GM21825 (cell line): ENCODE measurements at regions not wholly inside any gene's neighbourhood (a gene's known extent, or its start where the extent isn't known, plus 50 kb on each side); places are given as distances from the start of the nearest gene placed in this dataset.
"Not testable (repeated sequence)": the region's sequence is repeated elsewhere in the genome, so short reads cannot be mapped to it uniquely, and the experiment has no call there.

Experiments
- ATAC-seq: cut with Tn5 transposase; IDR thresholded peaks from one replicate; pipeline ENCODE4 v1.9.1; 2021; ENCODE audit warnings: mild to moderate bottlenecking, moderate library complexity; ENCODE audit not compliant: unreplicated experiment

DNA sequence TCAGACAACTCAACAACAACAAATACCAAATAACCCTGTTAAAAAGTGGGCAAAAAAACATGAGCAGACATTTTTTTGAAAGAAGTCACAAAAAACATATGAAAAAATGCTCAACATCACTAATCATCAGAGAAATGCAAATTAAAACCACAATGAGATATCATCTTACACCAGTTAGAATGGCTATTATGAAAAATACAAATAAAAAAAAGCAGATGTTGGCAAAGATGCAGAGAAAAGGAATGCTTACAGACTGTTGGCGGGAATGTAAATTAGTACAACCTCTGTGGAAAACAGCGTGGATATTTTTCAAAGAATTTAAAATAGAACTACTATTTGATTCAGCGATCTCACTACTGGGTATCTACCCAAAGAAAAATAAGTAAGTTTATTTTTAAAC lies 114.0 kb downstream of the SLC38A4 start:
- ATAC-seq: no peak

DNA sequence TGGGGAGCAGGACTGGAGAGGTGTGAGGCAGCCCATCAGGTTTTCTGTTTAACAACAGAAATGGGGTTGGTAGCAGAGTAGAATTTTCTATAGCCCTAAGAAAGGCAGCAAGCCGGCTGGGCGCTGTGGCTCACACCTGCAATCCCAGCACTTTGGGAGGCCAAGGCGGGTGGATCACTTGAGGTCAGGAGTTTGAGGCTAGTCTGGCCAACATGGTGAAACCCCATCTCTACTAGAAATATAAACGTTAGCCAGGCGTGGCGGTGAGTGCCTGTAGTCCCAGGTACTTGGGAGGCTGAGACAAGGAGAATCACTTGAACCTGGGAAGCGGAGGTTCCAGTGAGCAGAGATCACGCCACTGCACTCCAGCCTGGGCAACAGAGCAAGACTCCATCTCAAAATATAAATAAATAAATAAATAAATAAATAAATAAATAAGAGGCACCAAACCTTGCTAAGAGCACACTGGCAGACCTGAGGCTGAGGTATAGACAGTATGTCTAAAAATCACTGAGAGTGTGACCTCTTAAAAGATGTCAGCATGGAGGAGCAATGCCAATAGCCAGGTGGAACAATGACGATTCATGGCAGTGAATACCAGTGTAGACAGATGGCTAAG lies 115.6 kb downstream of the SLC38A4 start:
- no peak for ATAC-seq

DNA sequence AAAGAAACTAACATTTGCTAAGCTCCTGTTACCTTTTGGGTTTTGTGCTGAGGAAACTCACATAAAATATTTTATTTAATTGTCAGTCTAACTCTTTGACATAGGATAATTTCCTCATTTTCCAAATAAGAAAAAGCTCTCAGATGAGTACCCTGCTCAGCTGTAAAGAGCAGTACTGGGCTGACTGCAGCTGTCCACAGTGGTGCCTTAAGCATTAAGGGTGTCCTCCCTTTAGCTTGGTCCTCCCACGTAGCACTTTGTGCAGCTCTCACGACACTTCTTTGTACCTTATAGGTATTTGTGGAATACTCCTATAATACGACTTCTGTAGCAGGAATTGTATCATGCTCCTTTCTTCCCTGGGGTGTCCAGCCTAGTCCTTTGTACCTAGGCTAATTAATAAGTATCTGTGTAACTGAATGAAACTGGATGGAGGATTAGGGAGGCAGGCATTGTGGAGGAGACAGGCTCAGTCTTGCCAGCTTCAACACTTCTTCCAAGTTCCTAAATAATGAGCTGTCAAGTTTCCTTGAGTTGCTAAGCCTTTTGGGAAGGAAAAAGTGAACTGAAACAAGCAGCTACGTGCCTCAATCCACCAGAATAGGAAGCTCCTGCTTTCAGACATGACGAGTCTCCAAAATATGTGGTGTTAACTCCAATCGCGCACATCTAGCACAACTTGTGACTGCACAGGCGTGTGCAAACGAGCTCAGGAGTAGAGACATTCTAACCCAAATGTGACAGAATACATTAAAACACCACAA lies 123.0 kb downstream of the SLC38A4 start:
- ATAC-seq: no peak

DNA sequence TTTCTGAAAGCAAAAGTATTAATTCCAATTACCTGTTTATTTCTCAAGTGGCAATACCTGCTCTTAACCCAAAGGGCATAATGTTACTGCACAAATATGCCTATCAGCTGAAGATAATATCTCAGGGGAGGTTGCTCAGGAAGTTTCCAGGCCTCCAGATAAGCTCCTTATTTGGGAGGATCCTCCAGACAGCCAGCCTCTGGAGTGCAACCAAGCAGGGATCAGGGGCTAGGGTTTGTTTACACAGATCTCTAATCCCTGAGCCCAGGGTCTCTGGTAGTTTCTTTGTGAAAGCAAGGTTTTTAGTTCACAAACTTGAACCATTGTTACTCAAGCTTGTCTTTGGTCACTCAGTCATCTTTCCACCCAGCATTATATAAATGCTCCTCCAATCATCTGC lies 124.4 kb downstream of the SLC38A4 start:
- no peak for ATAC-seq

DNA sequence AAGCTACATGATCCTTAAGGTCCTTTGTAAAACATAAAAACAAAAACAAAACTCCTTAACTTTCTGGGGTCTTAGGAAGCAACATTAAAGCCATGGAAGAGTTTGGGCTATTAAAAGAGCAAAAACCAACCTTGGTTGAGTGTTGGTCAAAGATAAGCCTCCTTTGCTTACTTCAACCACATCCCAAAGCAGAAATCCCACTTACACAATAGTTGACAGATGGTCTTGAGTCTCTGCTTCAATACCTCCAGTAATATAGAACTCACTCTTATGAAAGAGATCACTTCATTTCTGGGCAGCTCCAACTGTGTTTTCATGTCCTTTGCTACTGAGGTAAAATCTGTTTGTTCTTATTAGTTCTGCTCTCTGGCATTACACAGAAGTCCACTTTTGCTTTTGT lies 125.8 kb downstream of the SLC38A4 start:
- no peak for ATAC-seq

DNA sequence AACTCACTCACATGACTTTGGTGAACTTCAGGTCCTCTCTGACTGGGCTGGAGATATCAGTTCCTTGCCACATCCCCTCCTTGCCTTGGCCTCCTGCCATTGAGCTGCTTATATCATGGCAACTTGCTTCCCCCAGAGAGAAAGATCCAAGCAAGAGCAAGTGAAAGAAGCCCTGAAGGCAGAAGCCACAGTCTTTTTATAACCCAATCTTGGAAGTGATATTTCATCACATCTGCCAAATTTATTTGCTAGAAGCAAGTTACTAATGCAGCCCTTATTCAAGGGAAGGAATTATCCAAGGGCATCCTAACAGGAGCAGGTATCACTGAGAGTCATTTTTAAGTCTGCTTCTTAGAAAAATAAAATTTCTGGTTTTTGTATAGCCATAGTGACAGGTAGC lies 127.8 kb downstream of the SLC38A4 start:
- ATAC-seq: no peak

DNA sequence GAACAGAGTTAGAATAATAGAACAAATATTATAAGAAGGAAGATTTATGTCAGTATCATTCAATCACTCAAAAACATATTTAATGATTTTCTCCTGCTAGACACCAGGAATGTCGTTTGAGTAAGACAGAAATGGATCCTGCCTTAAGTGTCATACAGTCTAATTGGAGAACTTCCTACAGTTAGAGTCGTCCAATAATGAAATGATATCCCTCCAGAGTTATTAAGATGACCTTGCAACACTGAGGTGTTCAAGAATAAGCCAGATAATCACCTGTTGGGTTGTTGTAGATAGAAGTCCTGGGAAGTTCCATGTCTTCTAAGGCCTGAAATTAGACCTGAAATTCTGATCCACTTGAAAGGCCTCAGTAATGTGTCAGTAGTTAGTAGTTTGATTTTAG lies 132.3 kb downstream of the SLC38A4 start:
- no peak for ATAC-seq

DNA sequence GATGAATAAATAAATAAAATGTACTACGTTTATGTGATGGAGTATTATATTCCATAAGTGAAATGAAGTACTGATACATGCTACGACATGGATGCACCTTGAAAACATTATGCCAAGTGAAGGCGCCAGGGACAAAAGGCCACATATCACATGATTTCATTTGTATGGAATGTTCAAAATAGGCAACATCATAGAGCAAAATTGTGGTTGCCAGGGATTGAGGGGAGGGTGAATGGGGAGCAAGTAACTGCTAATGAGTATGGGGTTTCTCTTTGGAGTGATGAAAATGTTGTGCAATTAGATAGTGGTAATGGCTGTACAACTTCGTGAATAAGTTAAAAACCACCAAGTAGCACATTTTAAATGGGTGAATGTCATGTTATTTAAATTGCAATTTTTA lies 132.8 kb downstream of the SLC38A4 start:
- no peak for ATAC-seq

DNA sequence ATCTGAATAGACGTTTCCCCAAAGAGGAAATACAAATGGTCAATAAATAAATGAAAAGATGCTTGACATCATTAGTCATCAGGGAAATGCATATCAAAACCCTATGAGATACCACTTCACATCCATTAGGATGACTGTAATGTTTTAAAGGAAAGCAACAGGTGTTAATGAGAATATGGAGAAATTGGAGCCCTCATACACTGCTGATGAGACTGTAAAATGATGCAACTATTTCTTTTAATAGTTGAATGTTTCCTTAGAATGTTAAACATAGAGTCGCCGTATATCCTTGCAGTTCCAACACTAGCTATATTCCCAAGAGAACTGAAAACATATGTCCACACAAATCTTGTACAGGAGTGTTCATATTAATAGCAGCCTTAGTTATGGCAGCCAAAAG lies 133.2 kb downstream of the SLC38A4 start:
- ATAC-seq: no peak

DNA sequence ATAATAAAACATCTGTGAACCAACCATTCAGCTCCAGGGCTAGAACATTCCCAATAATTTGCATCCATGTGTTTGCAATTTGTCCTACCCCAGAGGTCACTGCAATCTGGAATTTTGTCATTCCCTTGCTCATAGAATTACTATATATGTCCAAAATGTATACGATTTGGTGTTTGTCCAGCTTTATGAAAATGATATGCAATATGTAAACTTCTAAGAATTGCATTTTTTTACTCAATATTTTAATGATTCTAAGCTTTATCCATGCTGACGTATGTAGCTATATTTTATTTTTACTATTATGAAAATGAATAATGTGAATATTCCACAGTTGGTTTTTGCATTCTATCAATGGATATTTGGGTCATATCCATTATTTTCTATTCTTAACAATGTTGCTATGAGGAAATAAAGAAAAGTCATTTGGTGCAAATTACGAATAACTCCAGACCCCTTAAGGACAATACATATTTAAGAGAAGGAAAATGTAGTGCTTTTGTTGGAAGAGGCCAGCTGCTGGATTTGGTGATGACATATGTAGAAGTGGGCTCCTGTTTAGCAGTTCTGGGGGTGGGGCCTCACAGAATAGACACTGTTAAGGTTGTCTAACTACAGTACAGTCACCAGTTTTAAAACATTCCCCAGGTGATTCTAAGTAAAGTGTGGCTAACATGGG lies 139.4 kb downstream of the SLC38A4 start:
- no peak for ATAC-seq

DNA sequence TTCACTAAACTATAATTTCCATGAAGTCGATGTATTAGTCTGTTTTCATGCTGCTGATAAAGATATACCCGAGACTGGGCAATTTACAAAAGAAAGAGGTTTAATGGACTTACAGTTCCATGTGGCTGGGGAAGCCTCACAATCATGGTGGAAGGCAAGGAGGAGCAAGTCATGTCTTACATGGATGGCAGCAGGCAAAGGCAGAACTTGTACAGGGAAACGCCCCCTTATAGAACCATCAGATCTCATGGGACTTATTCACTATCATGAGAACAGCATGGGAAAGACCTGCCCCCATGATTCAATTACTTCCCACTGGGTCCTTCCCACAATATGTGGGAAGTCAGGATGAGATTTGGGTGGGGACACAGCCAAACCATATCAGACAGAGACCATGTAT lies 141.6 kb downstream of the SLC38A4 start:
- not testable (repeated sequence) for ATAC-seq

DNA sequence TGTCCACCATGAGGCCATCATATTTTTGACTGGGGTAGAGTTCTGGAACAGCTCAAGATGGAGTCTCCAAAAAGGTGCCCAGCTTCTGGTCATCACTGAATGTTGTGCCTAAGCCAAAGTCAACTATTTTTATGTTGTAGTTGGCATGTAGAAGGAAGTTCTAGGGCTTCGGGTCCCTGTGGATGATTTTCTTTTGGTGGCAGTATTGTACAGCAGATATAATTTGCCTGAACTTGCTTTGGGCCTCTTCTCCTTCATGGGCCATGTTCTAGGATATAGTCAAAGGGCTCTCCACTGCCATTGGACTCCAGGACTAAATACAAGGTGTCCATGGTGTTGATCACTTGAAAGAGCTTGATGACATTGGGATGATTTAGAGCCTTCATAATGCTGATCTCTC lies 143.6 kb downstream of the SLC38A4 start:
- ATAC-seq: no peak

DNA sequence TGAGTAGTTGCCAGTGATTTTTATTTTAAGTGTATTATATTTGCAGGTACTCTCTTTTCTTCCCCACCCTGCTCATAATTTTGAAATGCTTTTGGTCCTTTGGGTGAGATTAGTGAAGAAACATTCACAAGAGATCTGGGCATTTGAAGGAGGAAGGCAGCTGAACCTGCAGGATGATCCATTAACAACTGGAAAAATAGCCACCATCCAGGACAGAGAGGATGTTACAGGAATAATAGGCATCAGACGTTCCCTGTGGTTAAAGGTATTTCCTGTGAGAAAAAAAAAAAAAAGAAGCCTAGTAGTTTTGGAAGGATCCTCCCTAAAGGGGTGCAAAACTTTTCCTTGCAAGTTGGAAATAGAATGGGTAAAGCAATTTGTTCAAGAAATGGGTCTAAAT lies 145.3 kb downstream of the SLC38A4 start:
- ATAC-seq: no peak

DNA sequence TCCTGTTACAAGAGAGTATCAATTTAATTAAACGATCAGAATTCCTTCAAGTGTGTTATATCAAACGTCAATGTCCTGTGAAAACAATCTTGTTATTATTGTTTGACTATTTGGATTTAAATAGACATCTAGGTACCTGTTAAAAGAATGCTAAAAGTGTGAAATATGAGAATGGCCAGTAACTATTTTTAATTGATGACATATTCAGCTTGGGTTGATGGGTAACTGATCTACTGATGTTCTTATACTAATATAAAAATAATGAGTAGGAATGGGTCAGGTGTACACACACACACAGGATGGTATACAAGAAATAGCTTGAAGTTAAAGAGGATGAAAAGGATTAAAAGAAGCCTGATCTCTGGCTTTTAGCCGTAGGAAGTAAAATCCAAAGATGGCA lies 146.0 kb downstream of the SLC38A4 start:
- ATAC-seq: no peak

DNA sequence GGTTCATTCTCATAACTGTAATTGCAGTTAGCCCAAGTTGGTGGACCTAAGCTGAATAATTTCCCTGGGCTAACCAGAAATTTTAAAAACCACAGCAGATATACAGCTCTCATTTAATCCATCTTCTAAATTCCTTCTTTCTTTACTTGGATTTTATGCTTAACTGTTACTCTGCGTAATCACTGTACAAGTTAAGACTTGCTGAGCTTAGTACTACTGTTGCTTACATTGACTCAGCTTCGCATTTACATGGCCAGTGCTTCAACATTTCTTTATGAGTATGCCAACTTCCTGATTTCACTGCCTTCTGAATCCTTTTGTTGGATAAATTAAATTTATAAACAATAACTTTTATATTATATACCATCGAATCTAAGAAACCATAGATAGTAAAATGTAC lies 147.4 kb downstream of the SLC38A4 start:
- no peak for ATAC-seq

DNA sequence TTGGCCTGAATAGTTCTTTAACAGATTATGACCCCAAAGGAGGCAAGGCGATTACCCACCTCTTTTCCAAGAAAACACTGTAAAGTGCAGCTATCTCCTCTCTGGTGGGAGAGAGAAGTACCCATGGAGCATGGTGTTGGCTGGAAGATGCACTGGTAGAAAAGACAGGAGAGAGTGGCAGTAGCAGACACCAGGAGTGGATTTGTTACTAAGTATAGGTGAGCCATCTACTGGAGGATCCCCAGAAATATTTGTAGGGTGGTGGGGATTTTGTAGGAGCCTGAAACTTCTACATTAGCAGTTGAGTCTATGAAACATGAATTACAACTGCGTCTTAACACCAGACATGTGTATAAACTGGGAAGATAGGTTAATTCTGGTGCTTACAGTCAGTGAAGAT lies 148.0 kb downstream of the SLC38A4 start:
- no peak for ATAC-seq

DNA sequence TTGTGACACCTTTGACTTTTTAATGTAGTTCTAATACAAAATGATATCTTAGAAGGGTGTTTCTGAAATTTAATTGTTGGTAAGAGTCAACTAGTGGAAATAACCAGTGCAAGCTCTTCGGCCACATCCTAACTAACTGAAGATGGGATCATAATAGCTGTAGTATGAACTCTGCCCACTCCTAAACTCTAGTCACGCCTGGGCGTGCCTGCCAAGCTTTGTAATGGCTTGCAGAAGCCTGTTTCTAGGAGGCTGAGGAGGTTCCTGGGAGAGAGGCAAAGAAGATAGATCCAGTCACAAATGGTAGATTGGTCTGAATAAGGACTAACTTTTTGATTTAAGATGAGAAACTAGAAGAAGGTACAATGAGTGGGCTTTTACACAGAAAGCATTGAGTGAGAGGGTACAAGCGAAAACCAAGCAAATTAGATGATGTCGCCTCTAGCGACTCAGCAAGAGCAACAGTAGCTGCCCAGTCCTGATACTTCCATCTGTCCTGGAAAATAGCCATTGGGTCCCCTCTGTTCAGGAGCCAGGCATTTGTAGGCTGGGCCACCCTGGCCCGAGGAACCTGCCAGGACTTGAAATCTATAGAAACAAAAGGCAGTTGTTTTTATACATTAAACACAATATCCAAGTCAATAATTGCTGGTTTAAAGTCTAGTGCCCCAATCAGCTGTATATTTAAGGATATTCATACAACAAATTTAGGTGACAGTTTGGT lies 148.8 kb downstream of the SLC38A4 start:
- no peak for ATAC-seq

DNA sequence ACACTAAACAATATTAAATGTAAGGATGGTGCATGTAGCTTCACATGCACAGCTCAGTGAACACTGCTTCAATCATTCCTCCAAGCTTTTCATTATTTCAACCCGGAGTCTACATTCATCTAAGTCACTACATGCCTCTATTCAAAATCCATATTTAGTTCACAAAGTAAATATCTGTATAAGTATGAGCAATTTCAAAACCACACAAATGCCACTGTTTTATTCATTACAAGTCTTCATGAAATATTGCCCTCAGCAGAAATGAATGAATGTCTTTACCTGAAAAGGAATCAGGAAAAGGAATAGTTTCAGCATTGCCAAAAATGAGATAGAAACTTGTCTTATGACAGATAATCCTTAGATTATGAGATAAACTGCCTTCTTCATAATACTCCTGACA lies 149.4 kb downstream of the SLC38A4 start:
- no peak for ATAC-seq

DNA sequence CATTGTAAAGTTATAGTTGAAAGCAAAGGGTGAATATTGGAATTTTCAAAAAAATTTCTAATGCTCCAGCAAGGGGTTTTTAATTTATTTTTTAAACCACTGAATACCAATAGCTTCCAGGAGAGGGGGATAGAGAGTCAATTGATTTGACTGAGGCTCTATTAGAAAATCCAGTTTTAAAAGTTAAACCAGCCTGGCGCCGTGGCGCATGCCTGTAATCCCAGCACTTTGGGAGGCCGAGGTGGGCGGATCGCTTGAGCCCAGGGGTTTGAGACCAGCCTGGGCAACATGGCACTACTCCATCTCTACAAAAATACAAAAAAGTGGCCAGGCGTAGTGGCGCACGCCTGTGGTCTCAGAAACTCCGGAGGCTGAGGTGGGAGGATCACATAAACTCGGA lies 150.1 kb downstream of the SLC38A4 start:
- no peak for ATAC-seq

DNA sequence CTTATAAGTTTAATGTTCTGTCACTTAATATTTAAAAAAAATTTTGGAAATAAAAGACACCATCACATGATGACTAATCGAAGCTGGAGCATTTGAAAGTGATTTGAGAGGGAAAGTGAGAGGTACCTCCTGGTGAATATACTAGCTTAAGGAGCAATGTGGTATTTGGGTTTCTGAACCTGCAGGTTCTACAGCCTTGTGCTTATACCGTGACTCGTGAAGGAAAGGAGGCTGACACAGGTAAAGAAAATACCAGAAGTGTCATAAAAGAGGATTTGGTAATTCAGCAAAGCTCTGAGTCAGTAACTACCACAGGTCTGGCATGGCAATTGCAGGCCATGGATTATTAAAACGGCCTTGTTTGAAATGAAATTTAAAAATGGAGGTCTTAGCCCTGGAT lies 151.0 kb downstream of the SLC38A4 start:
- ATAC-seq: no peak

DNA sequence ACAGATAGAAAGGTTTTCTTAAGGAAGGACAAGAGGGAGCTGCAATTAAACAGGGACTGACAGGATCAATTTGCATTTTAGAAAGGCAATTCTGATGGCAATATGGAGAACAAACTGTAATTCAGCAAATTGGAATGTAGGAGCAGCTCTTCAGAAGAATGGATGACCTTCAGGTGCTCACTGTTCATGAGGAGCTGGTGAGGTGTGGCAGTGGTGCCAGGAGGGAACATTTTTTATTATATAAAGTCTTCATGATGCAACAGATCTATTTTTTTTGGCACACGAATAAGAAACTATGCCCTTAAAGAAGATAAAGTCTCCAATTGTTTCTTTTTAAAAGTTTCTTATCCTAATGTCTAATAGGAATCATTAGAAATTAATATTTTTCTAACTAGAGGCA lies 151.7 kb downstream of the SLC38A4 start:
- ATAC-seq: no peak

DNA sequence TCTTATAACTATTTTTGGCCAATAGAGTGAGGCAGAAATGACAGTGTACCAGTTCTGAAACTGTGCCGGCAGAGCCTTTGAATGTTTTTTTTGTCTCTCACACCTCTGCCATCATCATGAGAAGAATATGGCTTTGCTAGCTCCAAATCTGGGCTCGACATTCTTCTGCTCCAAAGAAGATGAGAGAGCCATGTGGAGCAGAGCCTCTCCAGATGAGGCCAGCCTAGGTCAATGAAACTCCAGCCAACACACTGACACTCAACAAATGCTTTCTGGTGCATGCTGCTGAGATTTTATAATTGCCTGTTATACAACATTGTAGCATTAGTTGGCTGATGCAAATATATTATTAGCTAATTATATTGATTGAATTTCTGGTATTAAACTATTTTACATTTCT lies 154.7 kb downstream of the SLC38A4 start:
- no peak for ATAC-seq
